ENCODE measurements at regions not wholly inside any gene's neighbourhood (a gene's known extent, or its start where the extent isn't known, plus 50 kb on each side); places are given as distances from the start of the nearest gene placed in this dataset.

DNA sequence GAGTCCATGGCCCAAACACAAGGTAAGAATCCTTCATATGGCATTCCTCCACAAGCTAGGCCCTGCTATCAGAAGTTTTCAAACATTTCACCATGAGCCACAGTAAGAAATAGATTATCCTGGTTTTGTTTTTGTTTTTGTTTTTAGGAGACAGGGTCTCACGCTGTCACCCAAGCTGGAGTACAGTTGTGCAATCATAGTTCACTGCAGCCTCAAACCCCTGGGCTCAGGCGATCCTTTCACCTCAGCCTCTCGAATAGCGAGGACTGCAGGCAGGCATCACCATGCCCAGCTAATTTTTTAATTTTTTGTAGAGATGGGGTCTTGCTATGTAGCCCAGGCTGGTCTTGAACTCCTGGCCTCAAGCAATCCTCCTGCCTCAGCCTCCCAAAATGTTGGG lies 218.8 kb downstream of the TOMM20 start:
- no peak overlapping the region for H3K4me3 ChIP-seq (ENCODE audit: control insufficient read depth, low read depth, low read length)
- no peak for TF ChIP-seq CTCF (IDR thresholded peaks at IDR 0.05; ENCODE audit: control insufficient read depth, insufficient read depth, low read depth, low read length, missing control alignments)
- no peak for DNase-seq (ENCODE audit: low read depth)

DNA sequence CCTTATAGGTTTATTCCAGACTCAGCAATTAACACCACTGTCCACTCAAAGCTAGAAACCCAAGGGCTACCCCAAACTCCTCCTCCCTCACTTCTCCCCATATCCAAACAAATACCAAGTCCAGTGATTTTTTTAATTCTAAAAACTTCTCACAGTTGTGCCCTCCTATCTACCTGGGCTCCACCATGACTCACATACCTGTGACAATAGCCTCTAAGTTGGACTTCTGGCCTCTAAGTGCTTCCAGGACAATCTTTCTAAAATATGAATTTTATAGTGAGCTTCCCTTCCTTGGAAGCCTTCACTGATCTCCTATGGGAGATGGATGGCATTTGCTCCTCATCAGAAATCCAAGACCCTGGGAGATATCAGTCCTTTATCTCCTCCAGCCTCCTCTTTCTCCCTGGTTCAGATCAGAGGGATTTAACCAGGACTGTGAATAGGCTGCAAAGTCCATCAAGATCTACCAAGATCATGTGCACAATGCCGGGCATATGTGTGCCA lies 219.3 kb downstream of the TOMM20 start:
- no peak overlapping the region for H3K4me3 ChIP-seq (ENCODE audit: control insufficient read depth, low read depth, low read length)
- DNase-seq (ENCODE audit: low read depth), result no peak
- no peak for TF ChIP-seq CTCF (IDR thresholded peaks at IDR 0.05; ENCODE audit: control insufficient read depth, insufficient read depth, low read depth, low read length, missing control alignments)

DNA sequence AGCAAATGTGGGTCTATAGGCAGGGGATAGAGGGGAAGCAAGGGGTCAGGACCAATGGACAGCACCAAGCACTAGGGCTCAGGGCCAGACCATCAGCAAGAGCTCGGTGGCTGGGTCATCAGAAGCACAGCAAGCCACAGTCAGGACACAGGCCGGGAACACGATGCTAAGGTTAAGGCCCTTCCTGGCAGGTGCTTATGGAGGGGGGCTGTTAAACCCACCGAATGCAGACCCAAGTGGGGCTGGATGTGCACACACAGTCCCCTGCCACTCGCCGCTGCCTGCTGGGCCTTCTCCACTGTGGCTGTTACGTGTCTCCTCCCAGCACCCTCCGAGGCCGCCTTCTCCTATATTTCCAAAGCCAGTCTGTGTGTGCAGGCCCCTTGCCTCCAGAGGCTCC lies 220.1 kb downstream of the TOMM20 start:
- no peak overlapping the region for H3K4me3 ChIP-seq (ENCODE audit: control insufficient read depth, low read depth, low read length)
- TF ChIP-seq CTCF (IDR thresholded peaks at IDR 0.05; ENCODE audit: control insufficient read depth, insufficient read depth, low read depth, low read length, missing control alignments), result no peak
- no peak for DNase-seq (ENCODE audit: low read depth)

GRCh38 chr1:234907940-234908405 lies 220.7 kb downstream of the TOMM20 start:
- DNase-seq (ENCODE audit: low read depth), result peak; percentile 83
- H3K4me3 ChIP-seq (ENCODE audit: control insufficient read depth, low read depth, low read length), result no peak overlapping the region
- TF ChIP-seq CTCF (IDR thresholded peaks at IDR 0.05; ENCODE audit: control insufficient read depth, insufficient read depth, low read depth, low read length, missing control alignments), result no peak

GRCh38 chr1:234907208-234907939 lies 221.3 kb downstream of the TOMM20 start:
- DNase-seq (ENCODE audit: low read depth), result no peak
- TF ChIP-seq CTCF (IDR thresholded peaks at IDR 0.05; ENCODE audit: control insufficient read depth, insufficient read depth, low read depth, low read length, missing control alignments), result no peak
- H3K4me3 ChIP-seq (ENCODE audit: control insufficient read depth, low read depth, low read length), result no peak overlapping the region

DNA sequence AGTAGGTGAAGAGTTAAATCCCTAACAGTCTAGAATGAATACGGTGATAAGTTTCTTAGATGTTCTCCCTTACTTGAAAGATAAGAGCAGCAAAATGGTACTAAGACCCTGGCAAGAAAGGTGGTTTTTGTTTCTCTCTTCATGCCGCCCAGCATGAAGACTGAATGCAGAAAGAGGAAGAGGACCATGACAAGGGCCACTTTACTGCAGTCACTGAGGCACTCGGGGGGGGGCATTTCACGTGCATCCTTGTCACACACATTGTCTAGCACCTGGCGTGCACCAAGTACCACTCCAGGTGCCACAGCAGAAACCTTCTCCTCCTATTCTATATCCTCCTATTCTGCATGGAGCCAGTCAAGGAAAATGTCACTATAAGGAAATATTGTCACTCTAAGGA lies 222.0 kb downstream of the TOMM20 start:
- no peak for TF ChIP-seq CTCF (IDR thresholded peaks at IDR 0.05; ENCODE audit: control insufficient read depth, insufficient read depth, low read depth, low read length, missing control alignments)
- H3K4me3 ChIP-seq (ENCODE audit: control insufficient read depth, low read depth, low read length), result no peak overlapping the region
- no peak for DNase-seq (ENCODE audit: low read depth)
